RWPE2 (cell line): ENCODE measurements at regions not wholly inside any gene's neighbourhood (a gene's known extent, or its start where the extent isn't known, plus 50 kb on each side); places are given as distances from the start of the nearest gene placed in this dataset.

Experiments
- ATAC-seq: fragments of 200-7000 bp; cut with Tn5 transposase; 3 replicates; pipeline ENCODE4 v1.9.1; 2021; ENCODE audit warnings: low read depth
- DNase-seq: peaks from one replicate; pipeline ENCODE4 v3.0.0-alpha.2; 2020; ENCODE audit warnings: low spot score
- H3K27ac ChIP-seq: fragments of 450-650 bp; 2 replicates; pipeline ENCODE4 v1.5.1; 2017; ENCODE audit warnings: mild to moderate bottlenecking; ENCODE audit not compliant: poor library complexity, severe bottlenecking
- H3K27me3 ChIP-seq: fragments of 250-450 bp; sonication (Bioruptor Pico); 2 replicates; pipeline ENCODE4 v1.5.1; 2021; ENCODE audit warnings: mild to moderate bottlenecking, moderate library complexity; ENCODE audit not compliant: insufficient read depth, poor library complexity, severe bottlenecking
- H3K36me3 ChIP-seq: fragments of 250-450 bp; sonication (Bioruptor Pico); 2 replicates; pipeline ENCODE4 v1.5.1; 2020; ENCODE audit warnings: low read depth, mild to moderate bottlenecking, moderate library complexity
- H3K4me1 ChIP-seq: fragments of 250-450 bp; sonication (Bioruptor Pico); 2 replicates; pipeline ENCODE4 v1.5.1; 2021; ENCODE audit warnings: mild to moderate bottlenecking, moderate library complexity; ENCODE audit not compliant: insufficient read depth, poor library complexity, severe bottlenecking
- H3K4me3 ChIP-seq: fragments of 250-450 bp; sonication (Bioruptor Pico); 2 replicates; pipeline ENCODE4 v1.5.1; 2021; ENCODE audit warnings: mild to moderate bottlenecking, moderate library complexity; ENCODE audit not compliant: severe bottlenecking
- H3K9me3 ChIP-seq: fragments of 250-450 bp; sonication (Bioruptor Pico); 2 replicates; pipeline ENCODE4 v1.5.1; 2021; ENCODE audit warnings: mild to moderate bottlenecking, moderate library complexity; ENCODE audit not compliant: severe bottlenecking
- TF ChIP-seq, protein P1 (sequence below): fragments of 450-650 bp; IDR thresholded peaks from one replicate; pipeline ENCODE4 v1.5.1; 2017; ENCODE audit warnings: mild to moderate bottlenecking, moderate library complexity; ENCODE audit not compliant: poor library complexity, severe bottlenecking

DNA sequence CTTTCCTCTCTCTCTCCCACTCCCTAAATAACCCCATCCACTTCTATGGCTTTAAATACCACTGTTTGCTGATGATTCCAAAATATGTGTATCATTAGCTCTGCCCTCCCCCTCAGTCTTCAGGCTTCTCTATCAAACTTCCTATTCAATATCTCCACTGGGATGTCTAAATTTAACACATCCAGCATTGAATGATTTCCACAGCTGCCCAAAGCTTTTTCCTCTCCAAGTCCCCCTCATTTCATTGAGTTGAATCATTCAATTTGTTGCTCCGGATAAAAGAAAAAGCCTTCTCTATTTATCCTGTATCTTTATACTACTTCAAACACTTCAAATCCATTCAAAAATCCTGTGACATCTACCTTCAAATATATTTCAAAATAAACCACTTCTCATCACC lies 225.0 kb downstream of the SEC16B start:
- TF ChIP-seq, protein P1, sequence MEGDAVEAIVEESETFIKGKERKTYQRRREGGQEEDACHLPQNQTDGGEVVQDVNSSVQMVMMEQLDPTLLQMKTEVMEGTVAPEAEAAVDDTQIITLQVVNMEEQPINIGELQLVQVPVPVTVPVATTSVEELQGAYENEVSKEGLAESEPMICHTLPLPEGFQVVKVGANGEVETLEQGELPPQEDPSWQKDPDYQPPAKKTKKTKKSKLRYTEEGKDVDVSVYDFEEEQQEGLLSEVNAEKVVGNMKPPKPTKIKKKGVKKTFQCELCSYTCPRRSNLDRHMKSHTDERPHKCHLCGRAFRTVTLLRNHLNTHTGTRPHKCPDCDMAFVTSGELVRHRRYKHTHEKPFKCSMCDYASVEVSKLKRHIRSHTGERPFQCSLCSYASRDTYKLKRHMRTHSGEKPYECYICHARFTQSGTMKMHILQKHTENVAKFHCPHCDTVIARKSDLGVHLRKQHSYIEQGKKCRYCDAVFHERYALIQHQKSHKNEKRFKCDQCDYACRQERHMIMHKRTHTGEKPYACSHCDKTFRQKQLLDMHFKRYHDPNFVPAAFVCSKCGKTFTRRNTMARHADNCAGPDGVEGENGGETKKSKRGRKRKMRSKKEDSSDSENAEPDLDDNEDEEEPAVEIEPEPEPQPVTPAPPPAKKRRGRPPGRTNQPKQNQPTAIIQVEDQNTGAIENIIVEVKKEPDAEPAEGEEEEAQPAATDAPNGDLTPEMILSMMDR: no peak

DNA sequence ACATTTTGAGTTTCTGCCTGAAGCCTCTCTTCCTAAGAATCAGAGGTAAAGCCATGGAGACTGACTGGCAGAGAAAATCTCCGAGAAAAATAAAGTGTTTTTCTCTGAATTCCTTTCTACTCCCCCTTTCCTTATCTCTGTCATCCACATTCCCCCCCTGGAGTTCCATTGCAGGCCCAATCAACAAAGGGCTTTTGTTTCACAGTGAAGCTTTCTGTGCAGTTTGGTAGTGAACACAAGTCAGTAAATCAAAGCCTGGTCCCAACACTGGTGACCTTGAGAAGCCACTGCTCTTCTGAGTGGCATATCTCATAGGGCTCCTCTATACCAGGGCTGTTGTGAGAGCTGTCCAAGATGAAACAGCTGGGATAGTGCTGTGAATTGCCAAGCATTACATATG lies 228.4 kb downstream of the SEC16B start:
- Histone ChIP-seq H3K4me1 (no peaks in the 10 kb centered on the region), H3K36me3 (no peaks in the 10 kb centered on the region), H3K4me3 (no peak overlapping the region), H3K27me3 (peaks cover 2% of the 10 kb centered on the region), H3K27ac (no peak overlapping the region), H3K9me3 (no peaks in the 10 kb centered on the region)
- no peak for DNase-seq
- TF ChIP-seq, protein P1: no peak
- ATAC-seq: no peak

More for the DNA sequence above, 225.0 kb downstream of the SEC16B start:
- Histone ChIP-seq H3K9me3 (no peaks in the 10 kb centered on the region), H3K36me3 (no peaks in the 10 kb centered on the region), H3K4me3 (no peak overlapping the region), H3K27ac (no peak overlapping the region), H3K27me3 (no peaks in the 10 kb centered on the region), H3K4me1 (no peaks in the 10 kb centered on the region)
- DNase-seq: no peak
- ATAC-seq: no peak

DNA sequence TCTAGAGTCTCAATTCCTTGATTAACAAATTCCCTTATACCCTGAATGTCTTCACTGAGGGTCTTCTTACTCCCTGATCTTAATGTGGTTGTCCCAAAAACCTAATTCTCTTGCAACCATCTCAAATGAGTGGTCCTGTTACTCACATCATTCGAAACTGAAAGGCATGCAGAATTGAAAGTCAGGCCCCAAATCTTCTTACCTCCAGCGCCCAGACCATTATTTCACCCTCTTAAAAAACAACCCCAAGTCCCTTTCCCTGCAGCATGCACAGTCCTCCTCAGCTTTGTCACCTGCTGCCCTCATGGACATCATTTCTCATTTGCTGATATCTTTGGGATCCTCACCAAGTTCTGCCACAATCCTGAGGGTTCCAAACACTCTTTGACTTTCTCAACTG lies 230.1 kb downstream of the SEC16B start:
- Histone ChIP-seq H3K36me3 (no peaks in the 10 kb centered on the region), H3K27ac (no peak overlapping the region), H3K4me1 (no peaks in the 10 kb centered on the region), H3K27me3 (peaks cover 2% of the 10 kb centered on the region), H3K4me3 (no peak overlapping the region), H3K9me3 (no peaks in the 10 kb centered on the region)
- no peak for ATAC-seq
- TF ChIP-seq, protein P1: no peak
- DNase-seq: no peak

GRCh38 chr1:177737456-177737855 lies 232.4 kb downstream of the SEC16B start:
- no peaks in the 10 kb centered on the region for H3K9me3 ChIP-seq
- H3K27ac ChIP-seq: no peak overlapping the region
- no peaks in the 10 kb centered on the region for H3K36me3 ChIP-seq
- peaks cover 2% of the 10 kb centered on the region for H3K27me3 ChIP-seq
- H3K4me1 ChIP-seq: no peaks in the 10 kb centered on the region
- ATAC-seq: no peak
- TF ChIP-seq, protein P1: no peak
- no peak overlapping the region for H3K4me3 ChIP-seq
- DNase-seq: no peak

- no peaks in the 10 kb centered on the region for H3K36me3 ChIP-seq
- ATAC-seq: no peak
Observed at GRCh38 chr1:177732178-177732577, 237.7 kb downstream of the SEC16B start.

More at GRCh38 chr1:177732178-177732577, 237.7 kb downstream of the SEC16B start:
- Histone ChIP-seq H3K27me3 (peaks cover 2% of the 10 kb centered on the region), H3K27ac (no peak overlapping the region), H3K4me1 (no peaks in the 10 kb centered on the region), H3K9me3 (no peaks in the 10 kb centered on the region), H3K4me3 (no peak overlapping the region)
- no peak for DNase-seq
- TF ChIP-seq, protein P1: no peak
